Hepatocyte (in vitro differentiated cells): ENCODE measurements at regions not wholly inside any gene's neighbourhood (a gene's known extent, or its start where the extent isn't known, plus 50 kb on each side); places are given as distances from the start of the nearest gene placed in this dataset.

Experiments used
- DNase-seq: peaks from one replicate; pipeline ENCODE4 v3.0.0-alpha.2; 2016; ENCODE audit warnings: low spot score
- H2AFZ ChIP-seq: fragments of 200-600 bp; sonication (generic); 2 replicates; pipeline ENCODE4 v1.6.0; 2016; ENCODE audit warnings: antibody characterized with exemption, mild to moderate bottlenecking
- H3K27ac ChIP-seq: fragments of 200-600 bp; sonication (generic); 2 replicates; pipeline ENCODE4 v1.5.1; 2016; ENCODE audit warnings: mild to moderate bottlenecking
- H3K27me3 ChIP-seq: fragments of 200-600 bp; sonication (generic); 2 replicates; pipeline ENCODE4 v1.6.1; 2016
- H3K36me3 ChIP-seq: fragments of 200-600 bp; sonication (generic); replicated peaks from 2 replicates; pipeline ENCODE4 v1.5.1; 2016; ENCODE audit warnings: low read depth; ENCODE audit not compliant: insufficient read depth
- H3K4me1 ChIP-seq: fragments of 200-600 bp; sonication (generic); 2 replicates; pipeline ENCODE4 v1.5.1; 2016; ENCODE audit warnings: mild to moderate bottlenecking, moderate library complexity; ENCODE audit not compliant: insufficient read depth
- H3K4me2 ChIP-seq: fragments of 200-600 bp; sonication (generic); 2 replicates; pipeline ENCODE4 v1.6.0; 2016
- H3K4me3 ChIP-seq: fragments of 200-600 bp; sonication (generic); 2 replicates; pipeline ENCODE4 v1.5.1; 2016; ENCODE audit warnings: mild to moderate bottlenecking
- H3K79me2 ChIP-seq: fragments of 200-600 bp; sonication (generic); 2 replicates; pipeline ENCODE4 v1.6.0; 2017; ENCODE audit warnings: mild to moderate bottlenecking
- H3K9me2 ChIP-seq: fragments of 200-600 bp; sonication (generic); replicated peaks from 2 replicates; pipeline ENCODE4 v1.6.0; 2017; ENCODE audit warnings: mild to moderate bottlenecking; ENCODE audit not compliant: insufficient read depth
- H3K9me3 ChIP-seq: fragments of 200-600 bp; sonication (generic); 2 replicates; pipeline ENCODE4 v1.5.1; 2016; ENCODE audit warnings: low read depth, mild to moderate bottlenecking
- H4K20me1 ChIP-seq: fragments of 200-600 bp; sonication (generic); 2 replicates; pipeline ENCODE4 v1.6.0; 2016; ENCODE audit warnings: mild to moderate bottlenecking; ENCODE audit not compliant: insufficient read depth, poor library complexity, severe bottlenecking
- CTCF ChIP-seq: fragments of 200-600 bp; sonication (generic); IDR thresholded peaks from 2 replicates; pipeline ENCODE4 v1.5.1; 2016; ENCODE audit warnings: antibody characterized with exemption, mild to moderate bottlenecking; ENCODE audit not compliant: poor library complexity
- EZH2 ChIP-seq: fragments of 200-600 bp; sonication (generic); IDR thresholded peaks from 2 replicates; pipeline ENCODE4 v1.6.1; 2016; ENCODE audit warnings: antibody characterized with exemption, mild to moderate bottlenecking, borderline replicate concordance
- EZH2phosphoT487 ChIP-seq: fragments of 200-600 bp; sonication (generic); IDR thresholded peaks from one replicate; pipeline ENCODE4 v1.6.1; 2018; ENCODE audit warnings: antibody characterized with exemption, mild to moderate bottlenecking, low read depth, moderate library complexity; ENCODE audit not compliant: unreplicated experiment, severe bottlenecking
- WGBS: methylation state at CpG from one replicate; pipeline ENCODE4 v1.1.6; 2016; ENCODE audit warnings: low lambda C conversion rate; ENCODE audit errors: missing lambda C conversion rate; 5-methylcytosine and 5-hydroxymethylcytosine counted together

GRCh38 chr12:58079806-58080205, 138.4 kb downstream of the ATP23 start:
- H3K9me3 ChIP-seq = no peaks in the 10 kb centered on the region
- 78% methylated on average over 1 of the region's 1 CpG for WGBS
- H3K79me2 ChIP-seq = no peaks in the 10 kb centered on the region
- no peak overlapping the region for H3K4me2 ChIP-seq
- no peak for DNase-seq
- H3K27ac ChIP-seq = no peak overlapping the region
- no peaks in the 10 kb centered on the region for H4K20me1 ChIP-seq
- TF ChIP-seq EZH2phosphoT487 = no peak
- no peaks in the 10 kb centered on the region for H3K4me1 ChIP-seq
- no peak overlapping the region for H3K4me3 ChIP-seq
- no peak overlapping the region for H2AFZ ChIP-seq
- no peaks in the 10 kb centered on the region for H3K27me3 ChIP-seq
- no peaks in the 10 kb centered on the region for H3K36me3 ChIP-seq
- no peaks in the 10 kb centered on the region for H3K9me2 ChIP-seq

- Histone ChIP-seq H3K27ac (no peak overlapping the region), H3K4me1 (no peaks in the 10 kb centered on the region)
- 0% methylated on average over 1 of the region's 1 CpG for WGBS
Measured at GRCh38 chr12:58081488-58081887, 140.1 kb downstream of the ATP23 start.

GRCh38 chr12:58082996-58083395, 141.6 kb downstream of the ATP23 start:
- no peaks in the 10 kb centered on the region for H3K36me3 ChIP-seq
- no peaks in the 10 kb centered on the region for H3K9me2 ChIP-seq
- WGBS = 88% methylated on average over 2 of the region's 2 CpGs
- H3K9me3 ChIP-seq = no peaks in the 10 kb centered on the region
- no peaks in the 10 kb centered on the region for H4K20me1 ChIP-seq
- H3K4me3 ChIP-seq = no peak overlapping the region
- no peak overlapping the region for H2AFZ ChIP-seq
- H3K27ac ChIP-seq = no peak overlapping the region
- H3K79me2 ChIP-seq = no peaks in the 10 kb centered on the region
- no peak for DNase-seq
- H3K27me3 ChIP-seq = no peaks in the 10 kb centered on the region
- no peak overlapping the region for H3K4me2 ChIP-seq
- no peak for TF ChIP-seq EZH2phosphoT487
- no peak for TF ChIP-seq CTCF
- no peak for TF ChIP-seq EZH2
- H3K4me1 ChIP-seq = no peaks in the 10 kb centered on the region

More at GRCh38 chr12:58081488-58081887, 140.1 kb downstream of the ATP23 start:
- TF ChIP-seq EZH2 = no peak
- no peak for TF ChIP-seq EZH2phosphoT487
- no peak for TF ChIP-seq CTCF
- Histone ChIP-seq H3K36me3 (no peaks in the 10 kb centered on the region), H3K79me2 (no peaks in the 10 kb centered on the region), H3K27me3 (no peaks in the 10 kb centered on the region), H3K9me3 (no peaks in the 10 kb centered on the region), H3K4me2 (no peak overlapping the region), H3K4me3 (no peak overlapping the region), H2AFZ (no peak overlapping the region), H3K9me2 (no peaks in the 10 kb centered on the region), H4K20me1 (no peaks in the 10 kb centered on the region)
- no peak for DNase-seq

- Histone ChIP-seq H3K27ac (no peak overlapping the region), H3K79me2 (no peaks in the 10 kb centered on the region), H3K27me3 (no peaks in the 10 kb centered on the region), H4K20me1 (no peaks in the 10 kb centered on the region), H3K4me2 (no peak overlapping the region), H3K4me1 (no peaks in the 10 kb centered on the region), H3K9me2 (no peaks in the 10 kb centered on the region), H3K9me3 (no peaks in the 10 kb centered on the region), H3K36me3 (no peaks in the 10 kb centered on the region), H3K4me3 (no peak overlapping the region), H2AFZ (no peak overlapping the region)
- no peak for DNase-seq
- TF ChIP-seq CTCF (no peak), EZH2phosphoT487 (no peak), EZH2 (no peak)
- WGBS = 77% methylated on average over 2 of the region's 2 CpGs
Measured at GRCh38 chr12:58086006-58086405, 144.6 kb downstream of the ATP23 start.
